Gastrocnemius medialis (tissue), 4 donors: ENCODE measurements at regions not wholly inside any gene's neighbourhood (a gene's known extent, or its start where the extent isn't known, plus 50 kb on each side); places are given as distances from the start of the nearest gene placed in this dataset.

Source experiments
- ATAC-seq, 2 donors: fragments of 150-250 bp; one replicate each; pipeline ENCODE4 v1.9.1; 2016
- DNase-seq, 2 donors: peaks; one replicate each; pipeline ENCODE4 v3.0.0-alpha.2; 2019
- H3K27ac ChIP-seq, 4 donors: fragments of 200-600 bp; sonication (generic); 1 replicate in 1 of 4; 2 replicates in 3 of 4; pipeline ENCODE4 v1.5.1; 2016 to 2018; ENCODE audit warnings: mild to moderate bottlenecking in 2 of 4, moderate library complexity in 1 of 4
- H3K27me3 ChIP-seq, 3 donors: fragments of 200-600 bp; sonication (generic) in 2 of 3; 1 replicate in 1 of 3; 2 replicates in 2 of 3; pipeline versions ENCODE4 v1.5.1 to v1.6.0; 2016 to 2019; ENCODE audit warnings: mild to moderate bottlenecking in 1 of 3, moderate library complexity in 1 of 3
- H3K36me3 ChIP-seq, 2 donors: fragments of 200-600 bp; sonication (generic) in 1 of 2; one replicate each; pipeline ENCODE4 v1.5.1; 2017 to 2018
- H3K4me1 ChIP-seq, 2 donors: fragments of 200-600 bp; sonication (generic) in 1 of 2; one replicate each; pipeline ENCODE4 v1.5.1; 2016 to 2017; ENCODE audit warnings: mild to moderate bottlenecking in 2 of 2
- H3K4me3 ChIP-seq, 4 donors: fragments of 200-600 bp; sonication (generic) in 3 of 4; 1 replicate in 1 of 4; 2 replicates in 3 of 4; pipeline ENCODE4 v1.5.1; 2016 to 2019; ENCODE audit warnings: mild to moderate bottlenecking in 2 of 4
- H3K9me3 ChIP-seq, 3 donors: fragments of 200-600 bp; sonication (generic) in 2 of 3; 1 replicate in 1 of 3; 2 replicates in 2 of 3; pipeline ENCODE4 v1.5.1; 2016 to 2019
- POLR2A ChIP-seq, 2 donors: fragments of 450-650 bp; IDR thresholded peaks; one replicate each; pipeline ENCODE4 v1.6.1; 2017; ENCODE audit warnings: antibody characterized with exemption in 2 of 2, mild to moderate bottlenecking in 2 of 2, moderate library complexity in 2 of 2
- in situ Hi-C, 4 donors: fragments of 200-750 bp; cut with MboI; loops; one replicate each; pipeline versions ENCODE4 v1.15.0 to v1.8.0; 2017; ENCODE audit warnings: low sequenced_read_pairs in 4 of 4
- intact Hi-C: fragments of 100-400 bp; cut with DNase I; formaldehyde crosslinking; loops from one replicate; pipeline ENCODE4 v1.15.1; 2023; ENCODE audit warnings: low total_unique reads
- TF ChIP-seq, protein P1 (sequence below), 5 experiments: fragments of 450-650 bp in 3 of 5; fragments of 200-600 bp in 2 of 5; sonication (generic) in 2 of 5; IDR thresholded peaks in 4 of 5; conservative IDR thresholded peaks in 1 of 5; 1 replicate in 4 of 5; 2 replicates in 1 of 5; pipeline ENCODE4 v1.5.1; 2016 to 2019; ENCODE audit warnings: antibody characterized with exemption in 5 of 5, mild to moderate bottlenecking in 3 of 5, moderate library complexity in 3 of 5

DNA sequence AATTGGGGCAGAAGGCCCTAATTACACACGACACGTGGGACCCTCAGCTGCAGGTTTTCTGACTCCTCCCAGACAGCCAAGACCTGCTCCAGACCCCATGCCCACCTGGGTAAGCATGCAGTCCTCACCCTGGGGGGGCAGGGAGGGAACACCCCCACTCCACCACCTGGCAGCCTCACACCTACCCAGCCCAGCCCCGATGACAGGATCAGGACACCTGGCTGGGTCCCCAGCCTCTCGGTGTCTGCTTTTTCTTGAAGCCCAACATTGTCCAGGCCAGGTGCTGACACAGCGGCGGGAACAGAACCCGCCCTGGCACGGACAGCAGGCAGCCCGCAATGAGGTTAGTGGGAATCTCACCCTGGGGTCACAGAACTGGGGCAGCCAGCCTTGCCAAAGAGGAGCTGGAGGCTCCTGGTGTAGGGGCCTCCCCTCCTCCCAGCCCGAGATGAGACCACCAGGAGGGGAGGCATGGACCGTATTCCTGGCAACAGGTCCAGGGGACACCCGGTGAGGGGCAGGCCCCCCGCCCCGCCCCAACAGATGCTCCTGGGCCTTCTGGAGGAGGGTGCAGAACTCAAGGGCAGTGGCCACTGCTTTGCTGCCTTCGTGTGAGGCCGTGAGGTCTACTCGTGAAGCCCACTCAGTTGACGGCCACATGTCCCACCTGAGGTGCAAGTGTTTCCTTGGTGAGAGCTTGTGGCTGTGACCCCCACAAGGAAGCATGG lies 103.8 kb downstream of the DLL1 start:
- H3K9me3 ChIP-seq, result no peaks in the 10 kb centered on the region
- TF ChIP-seq POLR2A (IDR thresholded peaks at IDR 0.05), result no peak
- TF ChIP-seq, protein P1, sequence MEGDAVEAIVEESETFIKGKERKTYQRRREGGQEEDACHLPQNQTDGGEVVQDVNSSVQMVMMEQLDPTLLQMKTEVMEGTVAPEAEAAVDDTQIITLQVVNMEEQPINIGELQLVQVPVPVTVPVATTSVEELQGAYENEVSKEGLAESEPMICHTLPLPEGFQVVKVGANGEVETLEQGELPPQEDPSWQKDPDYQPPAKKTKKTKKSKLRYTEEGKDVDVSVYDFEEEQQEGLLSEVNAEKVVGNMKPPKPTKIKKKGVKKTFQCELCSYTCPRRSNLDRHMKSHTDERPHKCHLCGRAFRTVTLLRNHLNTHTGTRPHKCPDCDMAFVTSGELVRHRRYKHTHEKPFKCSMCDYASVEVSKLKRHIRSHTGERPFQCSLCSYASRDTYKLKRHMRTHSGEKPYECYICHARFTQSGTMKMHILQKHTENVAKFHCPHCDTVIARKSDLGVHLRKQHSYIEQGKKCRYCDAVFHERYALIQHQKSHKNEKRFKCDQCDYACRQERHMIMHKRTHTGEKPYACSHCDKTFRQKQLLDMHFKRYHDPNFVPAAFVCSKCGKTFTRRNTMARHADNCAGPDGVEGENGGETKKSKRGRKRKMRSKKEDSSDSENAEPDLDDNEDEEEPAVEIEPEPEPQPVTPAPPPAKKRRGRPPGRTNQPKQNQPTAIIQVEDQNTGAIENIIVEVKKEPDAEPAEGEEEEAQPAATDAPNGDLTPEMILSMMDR (IDR thresholded peaks at IDR 0.05 in 4 of 5, conservative IDR thresholded peaks at IDR 0.05 in 1 of 5), result no peak
- in situ Hi-C loops (no loop called here), intact Hi-C loops (no loop called here)
- no peak overlapping the region for H3K27ac ChIP-seq
- no peak for ATAC-seq
- peaks cover 6 to 8% of the 10 kb centered on the region in 2 donors for H3K4me1 ChIP-seq
- DNase-seq, result no peak
- H3K27me3 ChIP-seq, result no peaks in the 10 kb centered on the region
- no peak overlapping the region for H3K4me3 ChIP-seq
- H3K36me3 ChIP-seq, result no peaks in the 10 kb centered on the region

DNA sequence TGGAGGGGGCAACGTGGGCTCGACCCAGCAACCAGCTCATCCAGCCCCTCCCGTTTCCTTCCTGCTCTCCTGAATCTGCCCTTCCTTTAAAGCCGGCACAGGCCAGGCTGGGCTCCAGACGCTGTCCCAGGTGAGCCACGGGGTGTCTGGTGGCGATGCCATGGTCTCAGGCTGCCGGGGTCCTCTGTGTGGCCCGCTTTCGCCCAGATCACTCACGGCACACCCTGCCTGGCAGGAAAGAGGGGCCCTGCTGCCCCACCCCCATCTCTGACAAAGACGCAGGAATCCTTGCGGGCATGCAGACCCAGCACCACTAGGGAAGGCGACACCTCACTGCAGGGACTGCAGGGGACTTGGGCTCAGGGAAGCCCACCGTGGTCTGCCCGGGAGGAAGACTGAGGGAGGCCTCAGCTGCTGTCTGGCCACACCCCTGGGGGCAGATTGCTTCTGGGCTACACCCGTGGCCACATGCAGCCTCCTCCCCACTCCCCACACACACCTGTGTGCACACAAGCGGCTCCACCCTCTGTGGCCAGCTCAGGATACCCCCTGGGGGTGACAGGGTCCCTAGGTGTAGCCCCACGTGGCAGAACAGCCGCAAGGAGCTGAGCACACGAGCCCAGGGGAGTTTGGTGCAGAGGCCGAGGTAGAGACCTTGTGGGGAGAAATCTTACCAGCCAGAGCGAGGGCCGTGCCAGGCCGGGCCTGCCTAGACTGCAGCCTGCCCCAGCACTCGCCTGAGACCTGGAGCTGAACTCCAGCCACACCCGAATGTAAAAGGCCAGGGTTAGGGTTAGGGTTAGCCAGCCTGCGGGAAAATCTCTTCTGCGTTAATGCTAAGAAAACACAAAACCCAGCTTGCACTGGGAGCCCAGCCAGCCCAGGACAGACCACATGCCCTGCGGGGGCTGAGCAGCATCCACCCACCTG lies 104.6 kb downstream of the DLL1 start:
- H3K4me3 ChIP-seq, result no peak overlapping the region
- H3K27ac ChIP-seq, result no peak overlapping the region
- no peaks in the 10 kb centered on the region for H3K27me3 ChIP-seq
- H3K4me1 ChIP-seq, result peaks cover 6 to 8% of the 10 kb centered on the region in 2 donors
- no peak for DNase-seq
- H3K36me3 ChIP-seq, result no peaks in the 10 kb centered on the region
- intact Hi-C loops (no loop called here), in situ Hi-C loops (no loop called here)
- TF ChIP-seq, protein P1 (IDR thresholded peaks at IDR 0.05 in 4 of 5, conservative IDR thresholded peaks at IDR 0.05 in 1 of 5), result no peak
- no peak for TF ChIP-seq POLR2A (IDR thresholded peaks at IDR 0.05)
- no peak for ATAC-seq
- no peaks in the 10 kb centered on the region for H3K9me3 ChIP-seq

DNA sequence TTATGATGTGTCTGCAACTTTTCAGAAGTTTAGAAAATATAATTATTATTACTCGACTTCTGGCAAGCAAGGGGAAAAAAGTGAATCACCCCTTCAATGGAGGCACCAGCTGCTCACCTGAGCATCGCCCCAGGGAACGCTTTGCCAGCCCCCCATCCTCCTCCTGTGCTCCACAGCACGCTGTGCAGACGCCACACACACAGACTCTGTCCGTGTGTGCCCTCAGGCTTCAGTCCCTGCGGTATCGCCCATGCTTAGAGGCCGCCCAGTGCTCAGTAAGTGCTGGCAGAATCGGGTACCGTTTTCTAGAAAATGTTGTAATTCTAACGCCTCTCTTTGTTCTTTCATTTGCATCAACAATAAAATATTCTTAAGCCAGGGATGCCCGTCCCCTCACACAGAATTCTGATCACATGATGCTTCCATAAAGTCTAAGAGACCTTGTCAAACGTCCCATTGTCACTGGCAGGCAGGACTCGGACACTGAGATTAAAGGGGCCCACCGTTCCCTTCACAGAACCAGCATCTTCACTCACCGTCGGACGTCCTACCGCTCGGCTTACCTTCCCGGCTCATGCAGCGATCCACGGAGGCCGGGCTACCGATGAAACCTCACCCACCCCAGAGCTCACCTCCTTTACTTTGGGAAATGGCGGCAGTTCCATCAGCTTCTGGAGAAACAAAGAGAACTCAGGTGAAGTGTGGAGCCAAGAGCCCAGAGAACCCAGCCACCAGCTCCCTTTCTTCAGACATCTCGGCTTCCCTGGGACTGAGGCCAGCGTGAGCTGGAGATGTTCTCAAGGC lies 105.5 kb downstream of the DLL1 start:
- Histone ChIP-seq H3K4me3 (no peak overlapping the region), H3K27ac (no peak overlapping the region), H3K4me1 (peaks cover 6 to 8% of the 10 kb centered on the region in 2 donors), H3K36me3 (no peaks in the 10 kb centered on the region), H3K27me3 (no peaks in the 10 kb centered on the region), H3K9me3 (no peaks in the 10 kb centered on the region)
- TF ChIP-seq, protein P1 (IDR thresholded peaks at IDR 0.05 in 4 of 5, conservative IDR thresholded peaks at IDR 0.05 in 1 of 5), result no peak
- no peak for TF ChIP-seq POLR2A (IDR thresholded peaks at IDR 0.05)
- intact Hi-C loops (no loop called here), in situ Hi-C loops (no loop called here)
- ATAC-seq (no peak), DNase-seq (no peak)

DNA sequence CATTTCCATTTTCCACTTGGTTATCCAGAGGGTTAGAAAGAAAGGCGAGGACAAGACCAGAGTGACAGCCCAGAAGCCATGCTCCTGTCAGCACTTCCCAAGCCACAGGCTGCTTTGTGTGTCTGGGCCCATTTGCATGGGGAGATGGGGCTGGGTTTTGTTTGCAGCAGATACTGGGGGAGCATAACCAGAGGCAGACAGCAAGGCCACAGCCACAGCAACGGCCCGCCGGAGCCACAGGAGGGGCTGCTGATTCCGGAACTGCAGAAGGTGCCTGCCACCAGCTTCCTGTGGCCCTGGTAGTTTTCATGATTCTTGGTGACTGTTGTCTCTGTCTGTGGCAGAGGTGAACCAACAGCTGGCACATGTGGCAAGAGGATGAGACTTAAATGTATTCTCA lies 106.6 kb downstream of the DLL1 start:
- H3K27me3 ChIP-seq, result no peaks in the 10 kb centered on the region
- in situ Hi-C loops, result no loop called here
- intact Hi-C loops, result no loop called here
- no peak for DNase-seq
- no peak overlapping the region for H3K27ac ChIP-seq
- H3K4me3 ChIP-seq, result no peak overlapping the region
- H3K4me1 ChIP-seq, result peaks cover 8 to 10% of the 10 kb centered on the region in 2 donors
- ATAC-seq, result no peak
- TF ChIP-seq, protein P1 (IDR thresholded peaks at IDR 0.05 in 4 of 5, conservative IDR thresholded peaks at IDR 0.05 in 1 of 5), result no peak
- no peak for TF ChIP-seq POLR2A (IDR thresholded peaks at IDR 0.05)
- no peaks in the 10 kb centered on the region for H3K36me3 ChIP-seq
- no peaks in the 10 kb centered on the region for H3K9me3 ChIP-seq
